Stomach smooth muscle (tissue), 2 donors: ENCODE measurements at regions not wholly inside any gene's neighbourhood (a gene's known extent, or its start where the extent isn't known, plus 50 kb on each side); places are given as distances from the start of the nearest gene placed in this dataset.
"Not testable (repeated sequence)": the region's sequence is repeated elsewhere in the genome, so short reads cannot be mapped to it uniquely, and the experiment has no call there.

Experiments used
- H3K27ac ChIP-seq: one replicate; pipeline ENCODE4 v1.7.0; 2013; ENCODE audit warnings: mild to moderate bottlenecking, low read length, inconsistent platforms
- H3K27me3 ChIP-seq, 2 donors: one replicate each; pipeline ENCODE4 v1.7.0; 2013; ENCODE audit warnings: low read length in 2 of 2; ENCODE audit not compliant: insufficient read depth in 2 of 2, control insufficient read depth in 1 of 2
- H3K36me3 ChIP-seq, 2 donors: one replicate each; pipeline ENCODE4 v1.7.0; 2013; ENCODE audit warnings: low read length in 2 of 2; ENCODE audit not compliant: control insufficient read depth in 2 of 2, insufficient read depth in 2 of 2
- H3K4me1 ChIP-seq: one replicate; pipeline ENCODE4 v1.7.0; 2013; ENCODE audit warnings: low read length; ENCODE audit not compliant: control insufficient read depth, insufficient read depth
- H3K4me3 ChIP-seq, 2 donors: one replicate each; pipeline ENCODE4 v1.7.0; 2013; ENCODE audit warnings: low read length in 2 of 2
- H3K9ac ChIP-seq, 2 donors: one replicate each; pipeline ENCODE4 v1.7.0; 2013; ENCODE audit warnings: low read length in 2 of 2, mild to moderate bottlenecking in 1 of 2
- H3K9me3 ChIP-seq, 2 donors: one replicate each; pipeline ENCODE4 v1.7.0; 2013; ENCODE audit warnings: low read length in 2 of 2; ENCODE audit not compliant: control insufficient read depth in 2 of 2
- donor health status: healthy.
- donor health status: Pancreatic carcinoma.

DNA sequence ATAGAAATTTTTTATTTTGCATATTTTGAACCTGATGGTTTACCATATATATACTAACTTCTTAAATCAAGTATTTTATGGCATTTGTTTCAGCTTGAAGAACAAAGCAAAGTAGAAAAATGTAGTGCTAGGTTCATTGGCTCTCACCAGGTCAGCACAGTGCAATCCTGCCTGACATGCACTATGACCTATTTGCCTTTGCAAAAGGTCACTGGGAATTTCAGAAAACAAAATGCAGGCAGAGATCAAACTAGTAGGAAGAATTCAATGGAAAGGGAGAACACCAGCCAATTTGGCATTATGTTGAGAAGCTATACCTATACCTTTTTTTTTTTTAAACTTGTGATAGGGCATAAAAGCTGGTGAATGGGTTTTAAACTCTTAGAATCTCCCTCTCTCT is 329.8 kb upstream of the SGO1 start:
- H3K27me3 ChIP-seq = no peaks in the 10 kb centered on the region
- H3K9ac ChIP-seq = no peak overlapping the region
- no peaks in the 10 kb centered on the region for H3K36me3 ChIP-seq
- H3K27ac ChIP-seq = no peak overlapping the region
- no peak overlapping the region for H3K4me3 ChIP-seq
- no peaks in the 10 kb centered on the region for H3K4me1 ChIP-seq
- H3K9me3 ChIP-seq = no peaks in the 10 kb centered on the region

DNA sequence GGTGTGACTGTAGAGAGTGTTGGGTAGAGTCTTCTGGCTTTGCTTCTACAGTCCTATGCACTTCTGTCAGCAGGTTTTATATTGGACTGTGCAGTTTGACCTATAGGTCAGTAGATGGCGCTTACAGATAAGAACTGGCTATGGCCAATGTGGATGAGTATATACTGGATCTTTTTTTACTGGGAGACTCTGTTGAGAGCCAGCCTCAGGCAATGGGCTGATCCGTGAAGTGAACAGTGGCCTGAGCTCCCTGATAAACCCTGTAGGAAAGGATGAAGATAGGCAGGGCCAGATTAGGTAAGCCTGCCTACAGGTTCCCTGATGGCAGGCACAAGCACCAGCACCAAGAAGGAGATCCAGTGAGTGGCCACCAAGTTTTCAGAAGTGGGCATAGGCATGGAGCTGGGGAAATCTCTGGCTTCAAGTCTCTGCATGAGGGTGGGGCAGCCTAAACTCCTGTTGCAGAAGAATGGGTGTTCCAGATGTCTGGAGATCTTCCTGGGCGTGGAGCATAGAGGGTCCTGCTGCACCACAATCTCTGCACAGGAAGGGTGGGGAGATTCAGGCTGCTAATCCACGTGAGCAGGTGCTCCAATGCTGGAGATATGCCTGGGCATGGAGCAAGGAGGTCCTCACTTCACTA is 326.0 kb upstream of the SGO1 start:
- no peak overlapping the region for H3K4me3 ChIP-seq
- no peaks in the 10 kb centered on the region for H3K27me3 ChIP-seq
- H3K27ac ChIP-seq = no peak overlapping the region
- no peak overlapping the region for H3K9ac ChIP-seq
- no peaks in the 10 kb centered on the region for H3K9me3 ChIP-seq
- H3K36me3 ChIP-seq = no peaks in the 10 kb centered on the region
- no peaks in the 10 kb centered on the region for H3K4me1 ChIP-seq

DNA sequence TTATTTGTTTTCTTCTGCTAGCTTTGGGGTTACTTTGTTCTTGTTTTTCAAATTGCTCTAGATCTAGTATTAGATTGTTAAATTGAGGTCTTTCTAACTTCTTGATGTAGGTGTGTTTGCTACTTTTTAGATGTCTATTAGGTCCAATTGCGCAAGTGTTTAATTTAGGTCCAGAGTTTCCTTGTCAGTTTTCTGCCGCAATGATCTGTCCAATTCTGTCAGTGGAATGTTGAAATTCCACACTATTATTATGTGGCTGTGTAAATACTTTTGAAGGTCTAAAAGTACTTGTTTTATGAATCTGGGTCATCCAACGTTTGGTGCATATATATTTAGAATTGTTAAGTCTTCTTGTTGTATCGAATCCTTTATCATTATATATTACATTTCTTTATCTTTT is 324.4 kb upstream of the SGO1 start:
- H3K9ac ChIP-seq = no peak overlapping the region
- H3K36me3 ChIP-seq = no peaks in the 10 kb centered on the region
- H3K4me1 ChIP-seq = no peaks in the 10 kb centered on the region

DNA sequence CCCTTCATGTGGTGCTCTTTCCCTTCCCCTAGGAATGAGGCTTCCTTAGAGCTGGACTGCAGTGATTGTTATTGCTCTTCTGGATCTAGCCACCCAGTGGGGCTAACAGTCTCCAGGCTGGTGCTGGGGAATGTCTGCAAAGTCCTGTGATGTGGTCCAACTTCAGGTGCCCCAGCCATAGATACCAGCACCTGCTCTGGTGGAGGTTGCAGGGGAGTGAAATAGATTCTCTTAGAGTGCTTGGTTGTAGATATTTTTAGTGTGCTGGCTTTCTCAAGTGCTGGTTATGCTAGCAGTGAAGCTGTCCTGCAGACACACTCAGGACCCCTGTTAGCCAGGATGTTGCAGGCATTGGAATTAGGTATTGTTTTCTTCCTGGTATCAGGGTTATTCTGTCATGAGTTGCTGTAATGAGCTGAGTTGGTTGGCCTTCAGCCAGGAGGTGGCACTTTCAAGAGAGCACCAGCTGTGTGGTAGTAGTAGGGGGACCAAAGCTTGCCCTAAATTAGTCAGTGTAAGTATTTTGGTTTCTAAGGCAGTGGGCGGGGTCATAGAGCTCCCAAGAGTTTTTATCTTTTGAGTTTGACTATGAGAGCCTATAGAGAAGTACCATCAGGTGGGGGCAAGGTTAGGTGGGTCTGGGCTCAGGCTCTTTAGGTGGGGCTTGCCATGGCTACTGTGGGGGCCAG is 317.5 kb upstream of the SGO1 start:
- Histone ChIP-seq H3K36me3 (no peaks in the 10 kb centered on the region), H3K4me3 (no peak overlapping the region), H3K27me3 (no peaks in the 10 kb centered on the region), H3K9me3 (peaks cover 2 to 4% of the 10 kb centered on the region in 2 donors), H3K27ac (no peak overlapping the region), H3K4me1 (no peaks in the 10 kb centered on the region), H3K9ac (no peak overlapping the region)

More for the DNA sequence above, 324.4 kb upstream of the SGO1 start:
- Histone ChIP-seq H3K9me3 (no peaks in the 10 kb centered on the region), H3K27ac (no peak overlapping the region), H3K27me3 (no peaks in the 10 kb centered on the region), H3K4me3 (no peak overlapping the region)

DNA sequence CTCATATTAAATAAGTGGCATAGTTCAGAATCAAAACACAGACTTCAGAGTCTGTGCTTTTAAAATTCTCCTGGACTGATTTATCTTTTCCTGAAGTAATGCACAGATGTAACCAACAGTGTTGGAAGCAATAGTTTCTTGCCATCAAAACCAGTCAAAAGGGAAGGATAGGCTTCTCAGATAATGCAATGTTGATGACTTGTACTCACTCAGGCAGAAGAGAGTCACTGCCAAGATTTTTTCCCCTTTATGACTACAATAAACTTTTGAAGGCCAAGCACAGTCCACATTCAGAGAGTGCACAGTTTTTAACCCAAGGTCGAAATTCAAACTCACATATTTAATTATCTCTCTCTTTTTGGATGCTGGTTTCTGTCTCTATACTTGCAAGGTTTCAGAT is 305.0 kb upstream of the SGO1 start:
- Histone ChIP-seq H3K4me3 (no peak overlapping the region), H3K36me3 (no peaks in the 10 kb centered on the region), H3K9me3 (peaks cover 0 to 6% of the 10 kb centered on the region in 2 donors), H3K9ac (no peak overlapping the region), H3K27ac (no peak overlapping the region), H3K27me3 (no peaks in the 10 kb centered on the region), H3K4me1 (no peaks in the 10 kb centered on the region)

DNA sequence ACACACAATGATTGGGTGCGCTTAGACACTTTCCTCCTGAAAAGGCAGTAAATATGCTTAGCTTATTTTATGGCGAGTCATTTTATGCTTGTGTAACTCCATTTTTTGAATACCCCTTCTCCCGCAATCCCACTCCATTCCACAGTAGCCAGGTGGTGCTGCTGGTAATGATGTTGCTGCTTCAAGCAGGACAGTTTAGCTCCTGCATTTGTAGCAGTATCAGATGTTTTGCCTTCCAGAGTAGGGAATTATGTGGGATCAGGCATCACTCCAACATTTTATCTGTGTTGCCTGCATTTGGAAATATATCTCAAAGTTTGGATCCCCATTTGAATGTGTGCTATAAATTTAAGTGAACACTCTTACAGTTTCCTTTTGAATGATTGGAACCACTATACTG is 302.1 kb upstream of the SGO1 start:
- Histone ChIP-seq H3K9me3 (peaks cover 4 to 6% of the 10 kb centered on the region in 2 donors), H3K4me1 (no peaks in the 10 kb centered on the region), H3K27ac (no peak overlapping the region), H3K36me3 (no peaks in the 10 kb centered on the region), H3K9ac (no peak overlapping the region), H3K27me3 (no peaks in the 10 kb centered on the region), H3K4me3 (no peak overlapping the region)

DNA sequence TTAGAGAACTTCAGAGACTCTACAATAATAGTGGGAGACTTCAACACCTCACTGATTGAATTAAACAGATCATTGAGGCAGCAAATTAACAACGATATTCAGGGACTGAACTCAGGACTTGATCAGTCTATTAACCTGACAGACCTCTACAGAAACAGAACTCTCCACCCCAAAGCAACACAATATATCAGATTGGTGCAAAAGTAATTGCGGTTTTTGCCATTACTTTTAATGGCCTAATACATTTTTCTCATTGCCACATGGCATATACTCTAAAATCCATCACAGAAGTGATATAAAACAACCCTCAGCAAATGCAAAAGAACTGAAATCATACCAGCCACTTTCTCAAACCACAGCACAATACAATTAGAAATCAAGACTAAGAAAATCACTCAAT is 298.1 kb upstream of the SGO1 start:
- Histone ChIP-seq H3K36me3 (no peaks in the 10 kb centered on the region), H3K4me1 (no peaks in the 10 kb centered on the region), H3K9me3 (peaks cover 7 to 10% of the 10 kb centered on the region in 2 donors), H3K9ac (no peak overlapping the region), H3K27ac (no peak overlapping the region), H3K27me3 (no peaks in the 10 kb centered on the region), H3K4me3 (no peak overlapping the region)

DNA sequence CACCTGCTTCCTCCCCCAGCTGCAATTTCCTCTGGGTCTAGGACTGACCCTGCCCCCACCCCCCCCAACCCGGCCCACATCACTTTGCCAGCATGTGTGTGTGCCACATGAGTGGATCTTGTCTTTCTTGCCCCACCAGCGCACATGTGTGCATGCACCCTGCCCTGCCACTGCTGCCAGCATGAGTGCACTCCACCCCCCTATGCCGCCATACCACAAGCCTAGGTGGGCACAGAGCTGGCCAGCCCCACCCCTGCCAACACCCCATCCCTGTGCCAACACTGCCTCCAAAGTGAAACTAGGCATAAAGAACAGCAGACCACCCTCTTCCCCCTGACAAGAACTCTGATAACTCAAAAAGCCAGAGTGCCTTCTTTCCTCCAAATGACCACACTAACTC is 296.3 kb upstream of the SGO1 start:
- H3K9ac ChIP-seq = no peak overlapping the region
- no peaks in the 10 kb centered on the region for H3K4me1 ChIP-seq
- H3K9me3 ChIP-seq = peaks cover 7 to 10% of the 10 kb centered on the region in 2 donors
- H3K4me3 ChIP-seq = no peak overlapping the region
- H3K36me3 ChIP-seq = no peaks in the 10 kb centered on the region
- H3K27ac ChIP-seq = no peak overlapping the region
- H3K27me3 ChIP-seq = no peaks in the 10 kb centered on the region

DNA sequence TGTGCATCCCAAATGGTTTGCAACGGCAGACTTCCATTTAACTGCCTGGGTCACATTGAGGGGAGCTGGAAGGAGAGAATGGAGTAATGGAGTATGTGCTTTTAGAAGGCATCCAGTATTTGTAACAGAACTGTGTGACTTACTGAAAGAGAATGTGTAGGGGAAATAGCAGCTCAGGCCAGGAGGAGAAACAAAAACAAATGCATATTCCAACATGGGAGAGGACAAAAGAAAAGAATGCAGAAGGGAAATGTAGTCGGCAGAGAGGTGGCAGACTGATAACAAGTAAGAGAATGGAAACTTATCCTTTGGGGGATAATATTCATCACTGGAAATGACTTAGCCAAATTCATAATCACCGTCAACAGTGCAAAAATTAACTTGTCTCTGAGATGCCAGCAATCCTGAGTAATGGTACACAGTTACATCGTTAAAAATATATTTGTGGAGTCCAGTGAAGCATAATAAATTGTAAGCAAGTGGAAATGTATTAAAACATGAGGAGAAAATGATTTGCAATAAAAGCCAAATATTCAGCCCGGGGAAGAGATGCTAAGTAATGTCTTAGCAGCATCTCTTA is 294.9 kb upstream of the SGO1 start:
- H3K4me1 ChIP-seq = no peaks in the 10 kb centered on the region
- H3K36me3 ChIP-seq = no peaks in the 10 kb centered on the region
- no peak overlapping the region for H3K4me3 ChIP-seq
- H3K9me3 ChIP-seq = peaks cover 7 to 10% of the 10 kb centered on the region in 2 donors
- H3K27me3 ChIP-seq = no peaks in the 10 kb centered on the region
- H3K27ac ChIP-seq = no peak overlapping the region
- no peak overlapping the region for H3K9ac ChIP-seq

DNA sequence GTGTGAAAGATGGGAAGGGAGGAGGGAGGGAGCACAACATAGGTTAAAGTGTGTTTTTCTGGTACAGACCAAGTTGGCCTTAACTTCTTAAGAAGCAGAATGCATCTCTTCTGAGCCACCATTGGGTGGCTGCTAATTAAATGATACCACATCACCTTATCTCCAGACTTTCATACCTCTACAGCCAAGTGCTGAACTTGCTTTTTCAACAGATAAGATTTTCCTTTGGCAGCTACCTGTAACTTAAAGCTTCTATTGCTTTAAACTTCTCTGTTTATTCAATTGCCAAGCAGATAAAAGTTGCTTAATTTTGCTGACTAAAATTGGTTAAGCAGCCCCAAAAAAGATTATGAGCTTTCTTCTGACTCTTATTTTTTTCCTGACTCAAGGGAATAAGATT is 292.4 kb upstream of the SGO1 start:
- H3K4me3 ChIP-seq = no peak overlapping the region
- H3K4me1 ChIP-seq = no peaks in the 10 kb centered on the region
- no peaks in the 10 kb centered on the region for H3K27me3 ChIP-seq
- no peaks in the 10 kb centered on the region for H3K36me3 ChIP-seq
- H3K9me3 ChIP-seq = peaks cover 3% of the 10 kb centered on the region in 2 donors
- no peak overlapping the region for H3K27ac ChIP-seq
- no peak overlapping the region for H3K9ac ChIP-seq

DNA sequence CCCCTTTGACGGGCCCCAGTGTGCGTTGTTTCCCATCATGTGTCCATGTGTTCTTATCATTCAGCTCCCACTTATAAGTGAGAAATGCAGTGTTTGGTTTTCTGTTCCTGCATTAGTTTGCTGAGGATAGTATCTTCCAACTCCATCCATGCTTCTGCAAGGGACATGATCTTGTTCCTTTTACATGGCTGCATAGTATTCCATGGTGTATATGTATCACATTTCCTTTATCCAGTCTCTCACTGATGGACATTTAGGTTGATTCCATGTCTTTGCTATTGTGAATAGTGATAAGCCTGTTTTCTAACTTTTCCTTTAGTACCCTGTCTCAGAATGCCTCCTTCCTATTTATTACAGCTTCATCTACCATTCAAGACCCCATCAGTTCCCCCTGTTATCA is 278.2 kb upstream of the SGO1 start:
- H3K27ac ChIP-seq, H3K27me3 ChIP-seq, H3K9me3 ChIP-seq, H3K4me3 ChIP-seq, H3K9ac ChIP-seq, H3K36me3 ChIP-seq, H3K4me1 ChIP-seq: not testable (repeated sequence)
